HuH-7.5 (cell line): ENCODE measurements at regions not wholly inside any gene's neighbourhood (a gene's known extent, or its start where the extent isn't known, plus 50 kb on each side); places are given as distances from the start of the nearest gene placed in this dataset.

ENCODE experiments used
- DNase-seq: peaks from one replicate; pipeline ENCODE4 v3.0.0; 2011; ENCODE audit warnings: low spot score

DNA sequence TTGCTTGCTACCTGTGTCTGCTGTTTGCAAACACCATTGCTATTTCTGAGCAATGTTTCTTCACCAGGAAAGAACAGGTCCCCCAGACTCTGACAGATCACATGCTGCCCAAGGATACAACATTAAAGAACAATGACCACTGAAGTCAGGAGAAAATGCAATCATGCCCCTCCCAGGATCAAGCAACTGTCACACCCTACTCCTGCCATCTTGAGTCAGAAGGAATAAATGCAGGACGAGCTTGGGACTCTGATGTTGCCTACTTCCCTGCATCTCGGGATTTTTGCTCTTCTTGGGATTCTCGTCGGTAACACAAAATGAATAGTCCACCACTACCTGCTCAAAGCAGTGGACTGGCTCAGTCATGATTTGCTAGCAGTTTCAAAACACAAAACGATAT lies 490.6 kb downstream of the COG6 start:
- DNase-seq: no peak

DNA sequence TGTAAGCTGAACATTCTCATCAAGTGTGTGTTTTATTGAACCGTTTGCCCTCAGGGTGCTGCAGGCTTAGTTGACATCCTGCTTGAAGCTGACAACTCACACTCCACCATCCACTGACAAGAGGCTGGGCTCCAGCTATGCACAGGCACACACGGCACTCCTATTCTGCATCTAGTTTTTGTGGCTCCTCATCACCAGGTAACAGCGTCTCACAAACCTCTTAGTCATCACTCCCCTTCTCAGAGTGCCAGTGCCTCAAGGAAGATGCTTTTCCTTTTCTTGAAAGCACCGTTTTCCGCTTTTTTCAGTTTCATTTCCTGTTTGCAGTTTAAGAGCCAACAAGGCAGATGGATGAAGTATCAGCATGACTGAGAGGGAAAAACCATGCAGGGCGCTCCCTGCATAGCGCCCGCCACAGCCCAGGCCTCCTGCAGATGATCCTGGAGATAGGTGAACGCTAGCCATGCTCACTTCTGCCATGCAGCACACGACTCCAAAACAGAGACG lies 491.2 kb downstream of the COG6 start:
- no peak for DNase-seq

GRCh38 chr13:40148101-40148500 lies 492.6 kb downstream of the COG6 start:
- DNase-seq: no peak

DNA sequence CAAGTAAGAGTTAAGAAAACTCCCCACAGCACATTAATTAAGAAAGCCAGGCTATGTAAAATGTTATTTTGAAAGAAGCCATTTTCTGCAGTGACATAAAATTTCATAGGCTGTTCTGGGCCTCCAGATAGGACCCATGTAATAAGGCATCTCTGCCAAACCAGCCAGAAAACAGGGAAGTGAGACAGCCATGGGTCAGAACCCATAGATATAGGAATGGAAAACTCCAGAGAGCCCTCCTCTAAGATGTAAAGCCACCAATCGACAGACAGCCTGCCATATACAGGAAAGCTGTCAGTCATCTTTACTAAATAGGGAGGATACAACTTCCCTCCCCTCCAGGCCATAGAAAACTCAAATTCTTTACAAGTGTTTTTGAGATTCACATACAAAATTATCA lies 493.3 kb downstream of the COG6 start:
- no peak for DNase-seq

GRCh38 chr13:40149611-40150274 lies 494.3 kb downstream of the COG6 start:
- DNase-seq: no peak

- no peak for DNase-seq
Observed at GRCh38 chr13:40151673-40152072, 496.2 kb downstream of the COG6 start.

DNA sequence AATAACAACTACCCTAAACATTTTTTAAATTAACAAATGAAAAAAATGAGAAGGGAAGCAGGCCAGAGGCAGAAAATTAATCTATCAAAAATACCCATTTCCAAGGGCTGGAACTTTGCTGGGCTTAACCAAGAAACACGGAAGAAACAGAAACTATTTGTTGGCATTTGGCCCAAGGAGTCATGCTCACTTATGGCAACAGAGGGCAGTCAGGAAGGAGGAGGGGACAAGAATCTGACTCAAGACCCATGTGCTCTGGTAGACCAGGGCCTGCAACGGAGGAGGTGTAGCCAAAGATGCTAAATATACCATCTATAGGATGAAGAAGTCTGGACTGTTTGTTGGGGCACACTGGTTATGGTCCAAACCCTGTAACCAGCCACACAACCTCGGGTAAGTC lies 496.7 kb downstream of the COG6 start:
- DNase-seq: no peak

GRCh38 chr13:40152922-40153321 lies 497.5 kb downstream of the COG6 start:
- DNase-seq: no peak

DNA sequence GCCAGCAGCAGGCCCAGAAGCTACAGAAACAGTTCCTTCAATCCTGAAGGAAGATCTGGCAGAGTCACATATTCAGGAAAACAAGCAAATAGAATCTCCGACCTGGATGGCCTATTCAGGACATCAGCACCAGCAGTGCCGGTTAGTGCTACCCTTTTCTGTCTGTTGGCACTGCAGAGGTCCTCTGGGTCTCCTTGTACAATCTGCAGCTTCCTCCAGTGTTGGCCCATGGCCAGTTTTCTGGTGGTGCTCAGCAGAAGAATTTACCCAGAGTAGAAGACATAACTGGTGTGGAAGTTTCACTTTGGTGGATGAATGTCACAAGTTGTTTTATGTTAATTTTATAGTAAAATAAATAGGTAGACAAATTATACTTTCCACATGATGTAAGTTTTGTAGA lies 498.1 kb downstream of the COG6 start:
- DNase-seq: no peak

DNA sequence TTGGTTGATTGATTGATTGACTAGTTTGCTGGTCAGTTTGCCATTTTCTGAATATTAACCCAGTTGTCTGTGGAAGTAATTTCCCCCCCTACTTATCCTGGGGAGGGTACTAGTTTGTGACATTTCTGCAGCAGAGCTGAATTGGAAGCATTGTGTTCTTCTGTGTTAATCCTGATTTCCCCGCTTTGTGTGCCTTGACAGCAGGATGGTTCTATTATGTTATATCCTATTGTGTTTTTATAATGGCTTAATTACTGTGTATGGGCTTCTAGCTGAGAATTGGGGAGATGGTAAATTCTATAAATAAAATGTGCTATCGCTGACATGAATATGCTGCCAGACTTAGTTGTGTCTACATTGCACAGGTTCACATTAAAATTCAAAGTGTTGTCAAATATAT lies 499.7 kb downstream of the COG6 start:
- no peak for DNase-seq

DNA sequence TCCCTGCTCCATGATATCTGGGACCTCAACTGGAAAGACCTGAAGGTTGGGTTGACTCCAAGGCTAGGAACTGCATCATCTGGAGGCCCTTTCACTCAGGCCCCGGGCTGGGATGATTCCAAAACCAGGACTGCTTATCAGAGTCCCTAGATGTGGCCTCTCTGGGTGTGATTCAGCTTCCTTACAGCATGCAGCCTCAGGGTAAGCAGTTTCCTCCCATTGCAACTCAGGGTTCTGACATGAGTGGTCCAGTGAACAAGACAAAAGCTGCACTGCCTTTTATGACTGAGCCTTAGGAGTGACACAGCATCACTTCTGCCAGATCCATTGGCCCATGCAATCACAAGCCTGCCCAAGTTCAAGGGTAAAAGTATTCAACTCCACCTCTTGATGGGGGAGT lies 502.8 kb downstream of the COG6 start:
- DNase-seq: no peak

DNA sequence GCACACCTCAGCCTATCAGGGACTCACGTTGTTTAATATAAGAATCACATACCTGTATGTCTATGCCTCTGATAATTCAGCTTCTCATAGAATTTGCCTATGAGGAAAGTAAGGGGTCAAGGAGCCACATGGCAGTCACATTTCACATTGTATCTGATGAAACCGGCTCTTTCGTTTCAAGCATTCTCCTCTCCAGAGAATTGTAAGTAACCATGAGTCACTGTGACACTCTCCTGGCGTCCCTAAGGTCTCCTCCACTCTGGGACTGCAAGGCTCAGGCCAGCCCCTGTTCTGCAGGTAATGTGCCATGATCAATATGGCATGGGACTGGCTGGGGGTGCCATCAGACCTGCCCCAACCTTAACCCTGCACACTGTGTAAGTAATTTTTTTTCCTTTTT lies 503.3 kb downstream of the COG6 start:
- no peak for DNase-seq

GRCh38 chr13:40159736-40160135 lies 504.3 kb downstream of the COG6 start:
- no peak for DNase-seq

DNA sequence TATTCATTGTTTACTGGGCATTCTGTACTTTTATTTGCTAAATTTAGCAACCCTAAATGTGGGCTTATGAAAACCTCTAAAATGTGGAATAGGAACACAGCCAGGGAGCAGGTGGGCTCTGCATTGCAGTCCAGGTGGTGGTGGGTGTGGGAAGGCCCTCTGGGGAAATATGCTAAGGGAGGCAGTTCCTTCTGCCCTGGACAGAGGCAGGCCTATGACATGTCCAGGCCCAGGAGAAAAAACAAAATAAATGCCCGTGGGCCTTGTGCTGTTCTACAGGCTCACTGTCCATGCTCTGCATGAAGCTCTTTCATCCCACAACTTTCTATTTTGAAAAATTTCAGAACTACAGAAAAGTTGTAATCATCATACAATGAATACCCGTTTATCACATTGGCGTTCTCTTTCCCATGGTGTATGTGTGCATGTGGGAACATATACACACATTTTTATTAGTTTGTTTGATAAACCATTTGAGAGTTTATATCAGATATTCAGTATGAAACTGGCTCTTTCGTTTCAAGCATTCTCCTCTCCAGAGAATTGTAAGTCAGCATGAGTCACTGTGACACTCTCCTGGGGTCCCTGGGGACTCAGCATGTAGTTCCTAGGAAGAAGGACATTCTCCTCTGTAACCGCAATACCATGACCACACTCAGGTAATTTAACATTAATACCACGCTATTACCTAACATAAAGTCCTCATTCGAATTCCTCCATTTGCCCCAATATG lies 505.3 kb downstream of the COG6 start:
- no peak for DNase-seq

DNA sequence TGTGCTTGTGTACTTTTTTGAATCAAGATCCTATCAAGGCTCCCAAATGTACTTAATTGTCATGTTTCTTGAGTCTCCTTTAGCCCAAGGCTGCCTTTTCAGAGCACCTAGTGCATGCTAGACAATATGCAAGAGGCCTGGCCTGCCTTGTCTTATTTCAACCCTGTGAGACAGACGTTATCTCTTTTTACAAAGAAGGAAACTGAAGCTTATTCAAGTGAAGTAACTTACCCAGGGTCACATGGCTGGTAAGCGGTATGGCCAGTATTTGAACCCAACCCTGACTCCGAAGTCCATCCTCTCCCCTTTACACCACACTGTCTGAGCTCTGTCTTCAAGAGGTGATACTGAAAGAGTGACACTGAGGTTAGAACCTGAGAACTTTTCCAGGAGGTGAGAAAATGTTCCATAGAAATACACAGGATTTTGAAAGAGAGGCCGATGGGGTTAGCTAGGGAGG lies 505.1 kb downstream of the FOXO1 start:
- no peak for DNase-seq

DNA sequence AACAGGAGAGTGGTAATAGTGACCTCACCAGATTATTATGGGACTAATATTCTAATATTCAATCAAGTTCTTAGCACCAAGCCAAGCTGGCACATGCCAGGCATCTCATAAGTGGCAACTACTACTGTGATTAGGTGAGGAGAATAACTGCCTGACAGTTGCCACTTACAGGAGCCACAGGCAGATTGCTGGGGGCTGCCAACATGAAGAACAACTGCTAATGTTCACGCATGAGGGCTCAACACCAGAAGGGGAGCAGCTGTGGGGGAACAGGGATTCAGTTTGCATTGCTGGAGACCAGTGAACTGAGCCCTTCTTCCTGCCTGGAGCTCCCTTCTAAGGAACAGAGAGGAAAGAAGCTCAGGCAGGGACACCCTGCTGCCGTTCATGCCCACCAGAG lies 504.5 kb downstream of the FOXO1 start:
- no peak for DNase-seq

DNA sequence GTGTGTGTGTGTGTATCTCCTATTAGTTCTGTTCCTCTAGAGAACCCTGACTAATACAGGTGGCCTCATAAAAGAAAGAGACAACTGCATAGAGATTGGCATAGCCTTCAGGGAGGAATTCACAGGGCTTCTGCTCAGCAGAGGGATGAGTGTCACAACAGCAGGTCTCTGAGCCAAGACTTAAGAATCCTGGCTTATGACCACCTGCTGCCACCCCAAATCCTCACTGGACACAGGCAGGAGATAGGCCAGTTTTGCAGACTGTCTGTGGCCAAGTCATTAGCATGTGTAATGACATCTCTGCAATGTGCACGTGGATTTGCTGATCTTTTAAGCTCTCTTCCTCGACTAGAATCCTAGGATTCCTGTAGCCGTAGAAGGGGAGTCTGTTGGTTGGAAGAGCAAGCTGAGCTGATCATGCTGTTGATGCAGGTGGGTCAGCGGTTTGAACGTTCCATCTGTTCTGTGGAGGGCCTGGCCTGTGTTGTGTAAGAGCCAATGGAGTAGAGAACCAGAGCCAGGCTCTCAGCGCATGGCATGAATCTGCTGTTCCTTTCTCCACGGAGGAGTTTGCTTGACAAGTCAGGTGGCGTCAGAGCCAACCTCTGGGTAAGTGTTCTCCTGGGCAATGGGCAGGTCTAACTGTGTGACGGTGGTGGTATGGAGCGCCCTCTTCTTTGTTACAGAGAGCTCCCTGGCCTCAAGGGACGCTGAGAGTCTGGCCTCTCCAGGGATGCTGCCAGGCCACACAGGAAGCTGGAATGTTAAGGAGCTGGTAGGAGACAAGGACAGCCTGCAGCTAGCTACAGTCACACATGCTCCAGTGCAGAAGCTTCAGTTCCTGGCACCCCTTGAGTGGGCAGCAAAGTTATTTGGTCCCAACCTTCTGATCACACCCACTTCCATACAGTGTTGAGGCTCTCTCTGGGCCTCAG lies 503.1 kb downstream of the FOXO1 start:
- DNase-seq: no peak

DNA sequence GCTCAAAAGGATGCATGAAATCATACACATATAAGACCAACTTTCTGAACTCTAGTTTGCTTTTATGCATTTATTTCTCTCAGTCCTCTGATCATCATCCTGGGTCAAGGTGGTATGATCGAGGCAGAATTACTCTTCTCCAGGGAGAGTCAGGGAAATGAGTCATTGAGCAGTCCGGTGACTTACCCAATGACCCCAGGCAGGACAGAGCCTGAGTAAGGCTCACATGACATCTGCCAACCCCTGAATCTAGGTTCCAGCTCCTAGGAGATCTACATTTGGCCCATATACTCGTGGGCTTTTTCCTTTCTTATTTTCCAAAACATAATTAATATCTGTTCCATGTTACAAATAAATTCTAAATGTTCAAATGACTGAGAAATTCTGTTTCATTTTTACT lies 502.3 kb downstream of the FOXO1 start:
- no peak for DNase-seq

GRCh38 chr13:40165316-40165932 lies 501.0 kb downstream of the FOXO1 start:
- no peak for DNase-seq

GRCh38 chr13:40167327-40167726 lies 499.1 kb downstream of the FOXO1 start:
- no peak for DNase-seq

GRCh38 chr13:40168425-40169166 lies 497.8 kb downstream of the FOXO1 start:
- no peak for DNase-seq
